ENCODE measurements at regions not wholly inside any gene's neighbourhood (a gene's known extent, or its start where the extent isn't known, plus 50 kb on each side); places are given as distances from the start of the nearest gene placed in this dataset.

DNA sequence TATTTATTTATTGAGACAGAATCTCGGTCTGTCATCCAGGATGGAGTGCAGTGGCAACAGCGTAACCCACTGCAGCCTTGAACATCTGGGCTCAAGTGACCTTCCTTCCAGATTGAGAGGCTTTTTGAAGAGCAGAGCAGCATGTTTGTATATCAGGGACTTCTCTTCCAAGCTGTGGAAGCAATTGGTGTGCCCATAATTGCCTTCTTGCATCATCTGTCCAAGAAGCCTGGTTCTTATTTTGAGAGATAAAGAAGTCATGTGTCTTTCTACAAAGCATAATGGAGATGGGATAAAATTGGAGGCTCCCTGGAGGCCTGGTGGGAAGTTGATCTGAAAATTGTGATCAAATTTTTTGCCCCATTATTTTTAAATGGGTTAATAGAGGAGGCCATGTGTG, 183.8 kb upstream of the MCTP2 start:
- TF ChIP-seq, protein P1, sequence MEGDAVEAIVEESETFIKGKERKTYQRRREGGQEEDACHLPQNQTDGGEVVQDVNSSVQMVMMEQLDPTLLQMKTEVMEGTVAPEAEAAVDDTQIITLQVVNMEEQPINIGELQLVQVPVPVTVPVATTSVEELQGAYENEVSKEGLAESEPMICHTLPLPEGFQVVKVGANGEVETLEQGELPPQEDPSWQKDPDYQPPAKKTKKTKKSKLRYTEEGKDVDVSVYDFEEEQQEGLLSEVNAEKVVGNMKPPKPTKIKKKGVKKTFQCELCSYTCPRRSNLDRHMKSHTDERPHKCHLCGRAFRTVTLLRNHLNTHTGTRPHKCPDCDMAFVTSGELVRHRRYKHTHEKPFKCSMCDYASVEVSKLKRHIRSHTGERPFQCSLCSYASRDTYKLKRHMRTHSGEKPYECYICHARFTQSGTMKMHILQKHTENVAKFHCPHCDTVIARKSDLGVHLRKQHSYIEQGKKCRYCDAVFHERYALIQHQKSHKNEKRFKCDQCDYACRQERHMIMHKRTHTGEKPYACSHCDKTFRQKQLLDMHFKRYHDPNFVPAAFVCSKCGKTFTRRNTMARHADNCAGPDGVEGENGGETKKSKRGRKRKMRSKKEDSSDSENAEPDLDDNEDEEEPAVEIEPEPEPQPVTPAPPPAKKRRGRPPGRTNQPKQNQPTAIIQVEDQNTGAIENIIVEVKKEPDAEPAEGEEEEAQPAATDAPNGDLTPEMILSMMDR (IDR thresholded peaks at IDR 0.05; ENCODE audit: low read depth, low read length), result no peak
- no peak overlapping the region for H3K4me3 ChIP-seq (replicated peaks in 1 of 2; ENCODE audit: low read depth in 2 of 2, low read length in 2 of 2)
- no peak for DNase-seq (ENCODE audit: low read depth in 2 of 2)

DNA sequence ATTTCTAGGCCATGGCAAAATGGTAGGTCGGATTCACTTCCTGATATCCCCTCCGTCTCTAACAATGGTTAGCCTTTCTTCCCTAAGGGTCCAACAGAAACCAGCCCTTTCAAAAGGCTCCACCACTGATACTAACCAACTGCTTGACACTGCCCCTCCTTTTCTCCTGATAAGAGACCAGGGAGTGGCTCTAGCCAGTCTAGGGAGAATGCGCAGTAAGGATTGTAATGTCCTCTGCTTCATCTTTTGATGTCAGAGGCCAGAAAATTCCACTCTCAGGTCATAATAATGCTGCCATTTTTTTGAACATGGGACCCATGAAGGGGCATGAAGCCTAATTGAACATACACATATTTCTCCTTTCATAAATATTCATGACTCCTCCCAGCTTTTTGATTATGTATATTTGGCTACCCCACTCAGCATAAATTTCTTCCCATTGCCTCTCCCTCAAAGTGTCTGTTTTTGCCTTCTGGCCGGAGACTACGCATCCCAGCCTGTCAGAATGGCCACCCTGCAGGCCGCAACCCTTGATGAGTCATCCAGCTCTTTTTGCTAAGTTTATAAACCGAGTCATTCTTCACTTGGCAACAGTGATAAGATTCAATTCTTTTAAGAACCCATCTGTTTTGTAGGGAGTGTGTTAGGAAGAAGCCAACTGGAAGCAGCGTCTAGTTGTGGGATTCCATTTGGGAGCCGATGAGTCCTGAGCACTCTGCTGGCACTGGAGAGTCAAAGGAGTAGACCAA, 189.0 kb upstream of the MCTP2 start:
- no peak overlapping the region for H3K4me3 ChIP-seq (replicated peaks in 1 of 2; ENCODE audit: low read depth in 2 of 2, low read length in 2 of 2)
- DNase-seq (ENCODE audit: low read depth in 2 of 2), result peak; percentile 47 to 60
- TF ChIP-seq, protein P1 (IDR thresholded peaks at IDR 0.05; ENCODE audit: low read depth, low read length), result no peak

DNA sequence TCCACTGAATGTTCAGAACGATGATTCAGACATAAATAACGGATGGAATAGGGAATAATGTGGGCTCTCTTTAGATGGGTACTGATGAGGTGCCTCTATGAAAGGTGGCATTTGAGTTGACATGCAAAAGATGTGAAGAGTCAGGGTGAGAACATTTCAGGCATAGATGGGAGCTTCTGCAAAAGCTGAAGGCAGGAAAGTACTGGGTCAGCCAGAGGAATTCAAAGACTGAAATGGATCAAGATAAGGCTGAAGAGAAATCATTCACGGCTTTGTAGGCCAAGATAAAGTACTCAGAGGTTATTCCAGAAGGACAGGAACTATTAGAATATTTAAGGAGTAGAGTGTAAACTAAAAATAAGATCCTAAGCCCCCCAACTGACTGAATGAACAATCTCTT, 189.6 kb upstream of the MCTP2 start:
- TF ChIP-seq, protein P1 (IDR thresholded peaks at IDR 0.05; ENCODE audit: low read depth, low read length), result no peak
- no peak overlapping the region for H3K4me3 ChIP-seq (replicated peaks in 1 of 2; ENCODE audit: low read depth in 2 of 2, low read length in 2 of 2)
- no peak for DNase-seq (ENCODE audit: low read depth in 2 of 2)

DNA sequence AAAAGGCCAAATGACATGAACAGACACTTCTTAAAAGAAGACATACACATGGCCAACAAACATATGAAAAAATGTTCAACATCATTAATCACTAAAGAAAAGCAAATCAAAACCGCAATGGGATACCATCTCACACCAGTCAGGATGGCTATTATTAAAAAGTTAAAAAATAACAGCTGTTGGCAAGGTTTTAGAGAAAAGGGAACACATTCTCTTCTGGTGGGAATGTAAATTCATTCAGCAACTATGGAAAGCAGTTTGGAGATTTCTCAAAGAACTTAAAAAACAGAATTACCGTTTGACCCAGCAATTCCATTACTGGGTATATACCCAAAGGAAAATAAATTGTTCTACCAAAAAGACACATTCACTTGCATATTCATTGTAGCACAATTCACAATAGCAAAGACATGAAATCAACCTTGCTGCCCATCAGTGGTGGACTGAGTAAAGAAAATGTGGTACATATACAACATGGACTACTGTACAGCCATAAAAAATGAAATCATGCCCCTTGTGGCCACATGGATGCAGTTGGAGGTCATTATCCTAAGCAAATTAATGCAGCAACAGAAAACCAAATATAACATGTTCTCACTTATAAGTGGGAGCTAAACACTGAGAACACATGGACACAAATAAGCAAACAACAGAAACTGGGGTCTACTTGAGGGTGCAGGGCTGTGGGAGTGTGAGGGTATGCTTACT, 190.7 kb upstream of the MCTP2 start:
- TF ChIP-seq, protein P1 (IDR thresholded peaks at IDR 0.05; ENCODE audit: low read depth, low read length), result no peak
- no peak overlapping the region for H3K4me3 ChIP-seq (replicated peaks in 1 of 2; ENCODE audit: low read depth in 2 of 2, low read length in 2 of 2)
- DNase-seq (ENCODE audit: low read depth in 2 of 2), result no peak

DNA sequence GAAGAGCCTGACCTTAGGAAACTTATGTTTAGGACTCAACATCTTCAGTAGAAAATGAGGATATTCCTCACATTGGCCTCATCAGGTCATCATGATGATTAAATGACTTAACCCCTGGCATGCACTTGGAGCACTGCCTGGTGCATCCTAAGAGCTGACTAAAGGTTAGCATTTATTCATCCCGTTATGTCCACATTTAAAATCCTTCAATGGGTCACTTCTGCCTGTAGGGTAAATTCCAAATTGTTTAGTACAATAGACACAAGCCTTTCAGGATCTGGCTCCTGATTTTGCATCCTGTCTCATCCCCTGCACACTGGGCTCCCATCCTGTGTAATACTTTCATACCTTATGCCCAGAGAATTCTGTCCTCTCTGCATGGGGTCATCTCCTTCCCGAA, 195.2 kb upstream of the MCTP2 start:
- no peak for DNase-seq (ENCODE audit: low read depth in 2 of 2)
- no peak overlapping the region for H3K4me3 ChIP-seq (replicated peaks in 1 of 2; ENCODE audit: low read depth in 2 of 2, low read length in 2 of 2)
- TF ChIP-seq, protein P1 (IDR thresholded peaks at IDR 0.05; ENCODE audit: low read depth, low read length), result no peak

DNA sequence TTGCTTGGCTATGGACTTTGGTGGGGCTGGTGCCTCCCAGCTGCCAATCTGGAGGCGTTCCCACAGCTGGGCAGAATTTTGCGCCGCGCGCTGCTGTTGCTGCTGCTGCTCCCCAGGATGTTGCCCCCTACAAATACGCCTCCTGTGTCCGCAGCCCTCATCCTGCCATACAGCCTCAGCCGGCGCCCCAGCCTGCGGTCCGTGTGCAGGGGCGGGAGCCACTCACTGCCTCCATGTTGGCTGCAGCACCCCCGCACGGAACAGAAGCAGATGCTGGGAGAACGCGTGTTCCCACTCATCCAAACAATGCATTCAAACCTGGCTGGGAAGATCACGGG, 197.7 kb upstream of the MCTP2 start:
- no peak overlapping the region for H3K4me3 ChIP-seq (replicated peaks in 1 of 2; ENCODE audit: low read depth in 2 of 2, low read length in 2 of 2)
- TF ChIP-seq, protein P1 (IDR thresholded peaks at IDR 0.05; ENCODE audit: low read depth, low read length), result no peak
- DNase-seq (ENCODE audit: low read depth in 2 of 2), result no peak

Data from cardiac fibroblast (primary cell).